Parathyroid adenoma (tissue), 2 donors: ENCODE measurements at regions not wholly inside any gene's neighbourhood (a gene's known extent, or its start where the extent isn't known, plus 50 kb on each side); places are given as distances from the start of the nearest gene placed in this dataset.

Experiments
- H2AFZ ChIP-seq: fragments of 300-600 bp; sonication (generic); one replicate; pipeline ENCODE4 v1.7.0; 2017; ENCODE audit warnings: antibody characterized with exemption, mild to moderate bottlenecking
- H3K27ac ChIP-seq: fragments of 300-600 bp; sonication (generic); one replicate; pipeline ENCODE4 v1.7.0; 2017
- H3K27me3 ChIP-seq: fragments of 300-600 bp; sonication (generic); one replicate; pipeline ENCODE4 v1.7.0; 2017; ENCODE audit warnings: low read length; ENCODE audit not compliant: control insufficient read depth, insufficient read depth
- H3K36me3 ChIP-seq: fragments of 300-600 bp; sonication (generic); one replicate; pipeline ENCODE4 v1.7.0; 2017; ENCODE audit warnings: low read length; ENCODE audit not compliant: control insufficient read depth, insufficient read depth
- H3K4me1 ChIP-seq: fragments of 300-600 bp; sonication (generic); one replicate; pipeline ENCODE4 v1.7.0; 2017; ENCODE audit warnings: control low read depth
- H3K4me2 ChIP-seq: fragments of 300-600 bp; sonication (generic); one replicate; pipeline ENCODE4 v1.7.0; 2017; ENCODE audit warnings: low read length
- H3K4me3 ChIP-seq: fragments of 300-600 bp; sonication (generic); one replicate; pipeline ENCODE4 v1.7.0; 2017; ENCODE audit warnings: low read depth, low read length
- H3K79me2 ChIP-seq: fragments of 300-600 bp; sonication (generic); one replicate; pipeline ENCODE4 v1.7.0; 2017; ENCODE audit warnings: control low read depth
- H3K9ac ChIP-seq: fragments of 300-600 bp; sonication (generic); one replicate; pipeline ENCODE4 v1.7.0; 2017; ENCODE audit warnings: mild to moderate bottlenecking
- H3K9me3 ChIP-seq: fragments of 300-600 bp; sonication (generic); one replicate; pipeline ENCODE4 v1.7.0; 2017; ENCODE audit warnings: low read length; ENCODE audit not compliant: control insufficient read depth
- TF ChIP-seq, protein P1 (sequence below): fragments of 300-600 bp; sonication (generic); IDR thresholded peaks from one replicate; pipeline ENCODE4 v1.7.0; 2017; ENCODE audit warnings: antibody characterized with exemption, mild to moderate bottlenecking
- donor health status: primary hyperparathyroidism.

DNA sequence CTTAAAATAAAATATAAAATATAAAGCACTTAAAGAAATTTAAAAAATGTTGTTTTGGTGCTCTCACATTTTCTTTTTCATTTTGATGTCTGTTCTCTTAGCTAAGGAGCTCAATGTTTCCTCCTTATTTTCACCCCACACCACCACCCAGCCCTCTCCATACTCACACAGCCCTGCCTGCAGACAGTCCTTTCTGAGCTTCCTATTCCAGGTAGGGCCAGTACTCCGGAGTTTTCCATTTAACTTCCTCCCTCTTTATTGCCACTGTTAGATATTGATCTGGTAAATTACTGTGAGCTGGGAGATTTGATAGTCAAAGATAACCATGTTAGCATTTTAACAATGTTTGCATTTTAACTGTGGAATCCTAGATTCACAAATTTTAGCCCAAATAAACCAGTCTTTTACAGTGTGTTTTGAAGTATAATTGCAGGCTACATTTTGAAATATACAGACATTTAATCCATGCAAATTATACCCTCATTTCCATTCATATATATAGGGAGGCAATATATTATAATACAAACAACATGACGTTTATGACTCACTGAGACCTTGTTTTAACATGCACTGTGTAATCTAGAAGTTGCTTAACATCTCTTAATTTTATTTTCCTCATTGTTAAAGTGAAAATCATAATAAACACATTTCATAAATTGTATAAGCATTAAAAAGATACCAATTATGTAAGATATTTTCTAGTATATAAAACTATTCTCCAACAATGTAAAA, 927.1 kb downstream of the NR2F1-AS1 start:
- no peak overlapping the region for H3K27ac ChIP-seq

DNA sequence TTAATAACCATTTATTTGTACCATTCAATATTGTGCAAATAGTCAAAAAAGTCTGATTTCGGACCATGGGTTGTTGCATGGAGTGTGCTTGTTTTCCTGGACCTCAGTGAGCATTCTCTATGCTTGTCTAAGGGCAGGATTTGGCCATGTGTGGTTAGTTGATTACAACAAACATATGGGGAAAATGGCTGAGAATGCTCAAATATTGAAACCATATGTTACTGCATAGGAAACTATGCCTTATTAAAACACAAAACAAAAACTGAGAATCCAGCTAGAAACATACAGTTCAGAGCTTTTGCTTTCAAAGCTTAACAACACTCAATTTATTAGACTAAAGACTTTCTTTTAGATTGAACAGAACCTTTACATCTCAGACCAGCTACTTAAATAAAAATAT, 928.3 kb downstream of the NR2F1-AS1 start:
- TF ChIP-seq, protein P1, sequence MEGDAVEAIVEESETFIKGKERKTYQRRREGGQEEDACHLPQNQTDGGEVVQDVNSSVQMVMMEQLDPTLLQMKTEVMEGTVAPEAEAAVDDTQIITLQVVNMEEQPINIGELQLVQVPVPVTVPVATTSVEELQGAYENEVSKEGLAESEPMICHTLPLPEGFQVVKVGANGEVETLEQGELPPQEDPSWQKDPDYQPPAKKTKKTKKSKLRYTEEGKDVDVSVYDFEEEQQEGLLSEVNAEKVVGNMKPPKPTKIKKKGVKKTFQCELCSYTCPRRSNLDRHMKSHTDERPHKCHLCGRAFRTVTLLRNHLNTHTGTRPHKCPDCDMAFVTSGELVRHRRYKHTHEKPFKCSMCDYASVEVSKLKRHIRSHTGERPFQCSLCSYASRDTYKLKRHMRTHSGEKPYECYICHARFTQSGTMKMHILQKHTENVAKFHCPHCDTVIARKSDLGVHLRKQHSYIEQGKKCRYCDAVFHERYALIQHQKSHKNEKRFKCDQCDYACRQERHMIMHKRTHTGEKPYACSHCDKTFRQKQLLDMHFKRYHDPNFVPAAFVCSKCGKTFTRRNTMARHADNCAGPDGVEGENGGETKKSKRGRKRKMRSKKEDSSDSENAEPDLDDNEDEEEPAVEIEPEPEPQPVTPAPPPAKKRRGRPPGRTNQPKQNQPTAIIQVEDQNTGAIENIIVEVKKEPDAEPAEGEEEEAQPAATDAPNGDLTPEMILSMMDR = no peak
- Histone ChIP-seq H3K27me3 (no peaks in the 10 kb centered on the region), H3K4me3 (no peak overlapping the region), H3K79me2 (no peaks in the 10 kb centered on the region), H3K9ac (no peak overlapping the region), H3K4me1 (no peaks in the 10 kb centered on the region), H2AFZ (no peak overlapping the region), H3K27ac (no peak overlapping the region), H3K36me3 (no peaks in the 10 kb centered on the region), H3K4me2 (no peak overlapping the region), H3K9me3 (no peaks in the 10 kb centered on the region)

More for the DNA sequence above, 927.1 kb downstream of the NR2F1-AS1 start:
- no peaks in the 10 kb centered on the region for H3K27me3 ChIP-seq
- H2AFZ ChIP-seq = no peak overlapping the region
- no peaks in the 10 kb centered on the region for H3K4me1 ChIP-seq
- no peaks in the 10 kb centered on the region for H3K9me3 ChIP-seq
- H3K36me3 ChIP-seq = no peaks in the 10 kb centered on the region
- no peaks in the 10 kb centered on the region for H3K79me2 ChIP-seq
- no peak overlapping the region for H3K4me3 ChIP-seq
- no peak overlapping the region for H3K4me2 ChIP-seq
- TF ChIP-seq, protein P1 = no peak
- H3K9ac ChIP-seq = no peak overlapping the region

DNA sequence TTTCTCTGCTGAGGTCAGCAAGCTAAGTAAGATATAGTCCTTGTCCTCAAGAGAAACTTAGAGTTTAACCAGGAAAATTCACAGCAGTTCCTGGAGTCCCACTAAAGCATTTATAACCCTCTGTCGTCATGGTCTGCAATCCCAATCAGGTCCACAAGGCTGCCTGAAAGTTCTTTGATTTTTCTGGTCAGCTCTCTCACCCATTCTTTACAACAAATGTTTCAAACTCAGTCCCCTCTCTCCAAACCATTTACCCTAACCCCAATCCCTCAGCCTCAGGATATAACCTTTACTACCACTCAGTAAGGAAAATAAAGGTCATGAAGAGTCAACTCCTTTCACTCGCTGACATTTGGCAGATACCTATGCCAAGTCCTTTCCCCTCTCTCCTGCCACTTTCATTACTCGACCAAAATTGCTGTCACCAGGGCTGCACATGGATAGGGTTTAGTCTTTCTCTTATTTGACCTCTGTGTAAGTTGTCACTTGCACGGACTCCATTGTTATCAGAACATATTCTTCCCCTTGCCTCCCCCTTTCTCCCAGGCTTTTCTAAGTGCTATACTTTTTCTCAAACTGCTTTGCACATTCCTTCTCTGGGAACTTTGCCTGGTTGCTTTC, 936.6 kb downstream of the NR2F1-AS1 start:
- H3K27ac ChIP-seq = no peak overlapping the region
- no peak overlapping the region for H3K9ac ChIP-seq
- no peaks in the 10 kb centered on the region for H3K36me3 ChIP-seq
- no peak overlapping the region for H3K4me3 ChIP-seq
- H3K79me2 ChIP-seq = no peaks in the 10 kb centered on the region
- no peaks in the 10 kb centered on the region for H3K4me1 ChIP-seq
- no peak overlapping the region for H2AFZ ChIP-seq
- TF ChIP-seq, protein P1 = no peak
- H3K4me2 ChIP-seq = no peak overlapping the region
- no peaks in the 10 kb centered on the region for H3K9me3 ChIP-seq
- H3K27me3 ChIP-seq = no peaks in the 10 kb centered on the region

DNA sequence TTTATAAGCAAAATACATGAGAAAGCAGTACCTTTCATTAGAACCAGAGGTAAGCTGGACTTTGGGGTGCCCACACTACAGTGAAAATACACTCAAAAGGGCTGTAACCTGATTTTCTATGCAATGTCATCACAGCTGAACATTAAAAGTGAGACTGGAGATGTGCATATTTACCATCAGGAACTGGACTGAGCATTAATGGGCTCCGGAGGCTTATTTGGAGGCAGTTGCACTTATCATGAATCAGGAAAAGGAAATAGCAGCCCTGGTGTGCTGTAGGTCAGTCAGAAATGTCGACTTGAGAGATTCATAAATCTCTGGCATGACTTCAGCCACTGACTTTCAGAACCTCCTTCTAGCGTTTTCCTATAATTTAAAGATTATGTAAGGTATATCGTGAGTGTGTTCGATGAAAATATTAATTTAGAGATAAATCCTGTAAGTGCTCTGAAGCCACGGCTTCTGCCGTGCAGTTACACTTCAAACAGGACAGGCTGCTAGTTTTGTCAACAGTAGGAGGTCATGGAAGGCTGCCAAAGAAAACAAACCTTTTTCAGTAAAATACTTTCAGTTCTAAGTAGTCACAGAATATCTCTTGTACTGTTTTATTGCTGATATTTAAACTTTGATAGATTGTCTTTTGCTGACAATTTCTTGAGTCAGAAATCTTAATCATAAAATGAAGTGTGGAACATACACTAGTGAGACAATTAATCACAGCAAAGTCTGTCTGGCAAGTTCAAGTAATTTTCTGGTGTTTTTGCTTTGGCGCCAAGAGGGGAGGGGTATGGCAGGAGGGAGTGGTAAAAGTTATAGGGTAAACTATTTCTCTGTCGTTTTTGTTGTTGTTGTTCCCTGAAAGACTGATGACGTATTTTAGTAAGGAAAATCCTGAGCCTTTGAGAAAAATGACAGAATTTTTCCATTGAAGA, 939.7 kb downstream of the NR2F1-AS1 start:
- Histone ChIP-seq H3K36me3 (no peaks in the 10 kb centered on the region), H3K9ac (no peak overlapping the region), H3K27me3 (no peaks in the 10 kb centered on the region), H3K4me2 (peak overlapping the region; percentile 70), H2AFZ (peak overlapping the region; percentile 65), H3K4me1 (no peaks in the 10 kb centered on the region), H3K9me3 (no peaks in the 10 kb centered on the region), H3K27ac (no peak overlapping the region), H3K79me2 (no peaks in the 10 kb centered on the region), H3K4me3 (peak overlapping the region; percentile 36)
- TF ChIP-seq, protein P1 = no peak
